GM21381 (cell line): ENCODE measurements at regions not wholly inside any gene's neighbourhood (a gene's known extent, or its start where the extent isn't known, plus 50 kb on each side); places are given as distances from the start of the nearest gene placed in this dataset.
"Not testable (repeated sequence)": the region's sequence is repeated elsewhere in the genome, so short reads cannot be mapped to it uniquely, and the experiment has no call there.

ENCODE experiments used
- ATAC-seq: cut with Tn5 transposase; IDR thresholded peaks from one replicate; pipeline ENCODE4 v1.9.1; 2021; ENCODE audit warnings: mild to moderate bottlenecking, moderate library complexity; ENCODE audit not compliant: unreplicated experiment

GRCh38 chr14:99037326-99037725, 234.7 kb downstream of the BCL11B start:
- ATAC-seq: not testable (repeated sequence)

GRCh38 chr14:99037777-99038430, 234.1 kb downstream of the BCL11B start:
- no peak for ATAC-seq

- no peak for ATAC-seq
Observed at GRCh38 chr14:99038431-99038820, 233.6 kb downstream of the BCL11B start.

GRCh38 chr14:99039331-99040041, 232.5 kb downstream of the BCL11B start:
- no peak for ATAC-seq

- ATAC-seq: no peak
Observed at GRCh38 chr14:99040052-99040451, 231.9 kb downstream of the BCL11B start.

GRCh38 chr14:99040711-99041110, 231.3 kb downstream of the BCL11B start:
- no peak for ATAC-seq

GRCh38 chr14:99041141-99041819, 230.7 kb downstream of the BCL11B start:
- ATAC-seq: no peak

- no peak for ATAC-seq
Observed at GRCh38 chr14:99041820-99042174, 230.2 kb downstream of the BCL11B start.

- ATAC-seq: no peak
Observed at GRCh38 chr14:99042381-99043266, 229.4 kb downstream of the BCL11B start.

- no peak for ATAC-seq
Observed at GRCh38 chr14:99043267-99043615, 228.8 kb downstream of the BCL11B start.

GRCh38 chr14:99043756-99044155, 228.2 kb downstream of the BCL11B start:
- ATAC-seq: no peak

- no peak for ATAC-seq
Observed at GRCh38 chr14:99047441-99048031, 224.5 kb downstream of the BCL11B start.

- ATAC-seq: no peak
Observed at GRCh38 chr14:99050309-99050708, 221.7 kb downstream of the BCL11B start.

GRCh38 chr14:99052467-99052866, 219.5 kb downstream of the BCL11B start:
- ATAC-seq: no peak

GRCh38 chr14:99055019-99055418, 217.0 kb downstream of the BCL11B start:
- no peak for ATAC-seq

GRCh38 chr14:99055816-99056215, 216.2 kb downstream of the BCL11B start:
- ATAC-seq: no peak

GRCh38 chr14:99057576-99058083, 214.4 kb downstream of the BCL11B start:
- no peak for ATAC-seq

GRCh38 chr14:99058542-99058941, 213.5 kb downstream of the BCL11B start:
- ATAC-seq: no peak

- ATAC-seq: no peak
Observed at GRCh38 chr14:99062216-99062615, 209.8 kb downstream of the BCL11B start.

- ATAC-seq: no peak
Observed at GRCh38 chr14:99062772-99063418, 209.1 kb downstream of the BCL11B start.
